Osteocyte (in vitro differentiated cells): ENCODE measurements at regions not wholly inside any gene's neighbourhood (a gene's known extent, or its start where the extent isn't known, plus 50 kb on each side); places are given as distances from the start of the nearest gene placed in this dataset.
A peak's percentile ranks its signal among the peaks of the same experiment; 100 is the strongest.

ENCODE experiments used
- DNase-seq: peaks from one replicate; pipeline ENCODE4 v3.0.0; 2021; ENCODE audit warnings: mixed read lengths; ENCODE audit not compliant: unreplicated experiment; ENCODE audit errors: extremely low spot score
- H3K27ac Mint-ChIP-seq: one replicate; pipeline ENCODE4 v1.8.0; 2021; ENCODE audit warnings: mild to moderate bottlenecking, mixed read lengths; ENCODE audit not compliant: unreplicated experiment
- H3K27me3 Mint-ChIP-seq: one replicate; pipeline ENCODE4 v1.8.0; 2021; ENCODE audit warnings: mixed read lengths; ENCODE audit not compliant: unreplicated experiment
- H3K36me3 Mint-ChIP-seq: one replicate; pipeline ENCODE4 v1.8.0; 2021; ENCODE audit warnings: mixed read lengths; ENCODE audit not compliant: unreplicated experiment
- H3K4me1 Mint-ChIP-seq: one replicate; pipeline ENCODE4 v1.8.0; 2021; ENCODE audit warnings: mixed read lengths; ENCODE audit not compliant: unreplicated experiment
- H3K4me3 Mint-ChIP-seq: one replicate; pipeline ENCODE4 v1.8.0; 2021; ENCODE audit warnings: mild to moderate bottlenecking, moderate library complexity, mixed read lengths; ENCODE audit not compliant: unreplicated experiment
- H3K9me3 Mint-ChIP-seq: one replicate; pipeline ENCODE4 v1.8.0; 2021; ENCODE audit warnings: mixed read lengths; ENCODE audit not compliant: unreplicated experiment
- CTCF ChIP-seq: fragments of 200-600 bp; sonication (generic); IDR thresholded peaks from 2 replicates; pipeline ENCODE4 v1.5.0; 2021; ENCODE audit warnings: antibody characterized with exemption, mild to moderate bottlenecking, moderate library complexity

- Mint-ChIP-seq H3K36me3 (no peaks in the 10 kb centered on the region), H3K9me3 (no peaks in the 10 kb centered on the region), H3K27ac (no peak overlapping the region), H3K27me3 (no peaks in the 10 kb centered on the region), H3K4me1 (no peaks in the 10 kb centered on the region), H3K4me3 (no peak overlapping the region)
- no peak for DNase-seq
- peak; percentile 49 for TF ChIP-seq CTCF
Measured at GRCh38 chr14:30283822-30284446, 275.0 kb upstream of the G2E3 start.

GRCh38 chr14:30284808-30285207, 274.1 kb upstream of the G2E3 start:
- no peak for DNase-seq
- no peak overlapping the region for H3K4me3 Mint-ChIP-seq
- no peak for TF ChIP-seq CTCF
- no peaks in the 10 kb centered on the region for H3K36me3 Mint-ChIP-seq
- no peaks in the 10 kb centered on the region for H3K9me3 Mint-ChIP-seq
- no peak overlapping the region for H3K27ac Mint-ChIP-seq
- no peaks in the 10 kb centered on the region for H3K27me3 Mint-ChIP-seq
- no peaks in the 10 kb centered on the region for H3K4me1 Mint-ChIP-seq

- peaks cover 2% of the 10 kb centered on the region for H3K27me3 Mint-ChIP-seq
- DNase-seq: no peak
- no peaks in the 10 kb centered on the region for H3K9me3 Mint-ChIP-seq
- no peaks in the 10 kb centered on the region for H3K36me3 Mint-ChIP-seq
- no peak for TF ChIP-seq CTCF
- H3K27ac Mint-ChIP-seq: no peak overlapping the region
- no peaks in the 10 kb centered on the region for H3K4me1 Mint-ChIP-seq
- H3K4me3 Mint-ChIP-seq: no peak overlapping the region
Measured at GRCh38 chr14:30287579-30288445, 271.1 kb upstream of the G2E3 start.

- no peaks in the 10 kb centered on the region for H3K4me1 Mint-ChIP-seq
- H3K36me3 Mint-ChIP-seq: no peaks in the 10 kb centered on the region
- no peak for TF ChIP-seq CTCF
- no peak overlapping the region for H3K4me3 Mint-ChIP-seq
- no peak for DNase-seq
- H3K9me3 Mint-ChIP-seq: no peaks in the 10 kb centered on the region
- H3K27me3 Mint-ChIP-seq: peaks cover 2% of the 10 kb centered on the region
- no peak overlapping the region for H3K27ac Mint-ChIP-seq
Measured at GRCh38 chr14:30290001-30290400, 269.0 kb upstream of the G2E3 start.

GRCh38 chr14:30291216-30291615, 267.7 kb upstream of the G2E3 start:
- TF ChIP-seq CTCF: no peak
- Mint-ChIP-seq H3K4me1 (no peaks in the 10 kb centered on the region), H3K4me3 (no peak overlapping the region), H3K36me3 (no peaks in the 10 kb centered on the region), H3K27ac (no peak overlapping the region), H3K9me3 (no peaks in the 10 kb centered on the region), H3K27me3 (peaks cover 2% of the 10 kb centered on the region)
- no peak for DNase-seq
